ENCODE measurements at regions not wholly inside any gene's neighbourhood (a gene's known extent, or its start where the extent isn't known, plus 50 kb on each side); places are given as distances from the start of the nearest gene placed in this dataset.

DNA sequence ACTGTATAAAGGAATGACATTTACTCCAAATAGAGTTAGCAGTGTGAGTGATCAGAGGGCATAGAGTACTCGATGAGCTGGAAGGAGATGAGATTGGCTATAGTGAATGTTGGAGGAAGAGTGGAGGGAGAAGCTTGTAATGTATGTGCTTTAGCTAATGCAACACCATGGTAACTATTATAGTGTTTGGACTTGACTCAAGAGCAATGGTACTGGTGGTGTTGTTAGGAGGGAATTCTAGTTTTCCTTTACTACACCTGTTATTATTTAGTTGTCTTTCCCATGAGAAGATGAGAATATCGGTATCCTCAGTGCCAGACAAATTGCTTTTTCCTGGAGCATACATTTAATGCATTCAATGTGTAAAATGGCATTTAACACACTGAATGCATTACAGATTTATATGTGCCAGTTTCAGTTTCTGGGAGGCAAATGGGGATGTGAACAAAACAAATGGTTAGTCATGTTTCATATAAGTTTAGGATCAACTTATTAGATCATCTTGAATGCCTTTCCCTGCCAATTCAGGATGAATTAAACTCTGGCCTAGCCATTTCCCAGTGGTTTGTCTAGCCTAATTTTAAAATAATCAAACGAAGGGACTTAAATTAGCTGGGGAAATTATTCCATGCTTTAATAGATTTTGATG is 291.1 kb upstream of the ADAMTS5 start:
- TF ChIP-seq, protein P1, sequence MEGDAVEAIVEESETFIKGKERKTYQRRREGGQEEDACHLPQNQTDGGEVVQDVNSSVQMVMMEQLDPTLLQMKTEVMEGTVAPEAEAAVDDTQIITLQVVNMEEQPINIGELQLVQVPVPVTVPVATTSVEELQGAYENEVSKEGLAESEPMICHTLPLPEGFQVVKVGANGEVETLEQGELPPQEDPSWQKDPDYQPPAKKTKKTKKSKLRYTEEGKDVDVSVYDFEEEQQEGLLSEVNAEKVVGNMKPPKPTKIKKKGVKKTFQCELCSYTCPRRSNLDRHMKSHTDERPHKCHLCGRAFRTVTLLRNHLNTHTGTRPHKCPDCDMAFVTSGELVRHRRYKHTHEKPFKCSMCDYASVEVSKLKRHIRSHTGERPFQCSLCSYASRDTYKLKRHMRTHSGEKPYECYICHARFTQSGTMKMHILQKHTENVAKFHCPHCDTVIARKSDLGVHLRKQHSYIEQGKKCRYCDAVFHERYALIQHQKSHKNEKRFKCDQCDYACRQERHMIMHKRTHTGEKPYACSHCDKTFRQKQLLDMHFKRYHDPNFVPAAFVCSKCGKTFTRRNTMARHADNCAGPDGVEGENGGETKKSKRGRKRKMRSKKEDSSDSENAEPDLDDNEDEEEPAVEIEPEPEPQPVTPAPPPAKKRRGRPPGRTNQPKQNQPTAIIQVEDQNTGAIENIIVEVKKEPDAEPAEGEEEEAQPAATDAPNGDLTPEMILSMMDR (IDR thresholded peaks at IDR 0.05): no peak
- TF ChIP-seq POLR2AphosphoS5 (IDR thresholded peaks at IDR 0.05; ENCODE audit: insufficient read depth in 1 of 2, low read depth in 1 of 2) (no peak), POLR2A (IDR thresholded peaks at IDR 0.05) (no peak)

Measured in vagina (tissue), 2 donors.